NCI-H2171 (cell line): ENCODE measurements at regions not wholly inside any gene's neighbourhood (a gene's known extent, or its start where the extent isn't known, plus 50 kb on each side); places are given as distances from the start of the nearest gene placed in this dataset.
"Not testable (repeated sequence)": the region's sequence is repeated elsewhere in the genome, so short reads cannot be mapped to it uniquely, and the experiment has no call there.

Experiments
- DNase-seq: peaks from one replicate; lab custom pipeline; 2025; lab: John Stamatoyannopoulos, UW

GRCh38 chr4:107562316-107562715 lies 157.7 kb downstream of the PAPSS1 start:
- DNase-seq = no peak

- no peak for DNase-seq
These were observed 158.6 kb downstream of the PAPSS1 start for GRCh38 chr4:107561481-107561880.

- no peak for DNase-seq
These were observed 160.4 kb downstream of the PAPSS1 start for GRCh38 chr4:107559653-107560052.

GRCh38 chr4:107552306-107552705 lies 167.7 kb downstream of the PAPSS1 start:
- no peak for DNase-seq

GRCh38 chr4:107548211-107548905 lies 171.7 kb downstream of the PAPSS1 start:
- no peak for DNase-seq

- no peak for DNase-seq
These were observed 173.4 kb downstream of the PAPSS1 start for GRCh38 chr4:107546638-107547037.

- no peak for DNase-seq
These were observed 178.5 kb downstream of the PAPSS1 start for GRCh38 chr4:107541511-107541910.

- DNase-seq = no peak
These were observed 188.1 kb downstream of the PAPSS1 start for GRCh38 chr4:107531927-107532326.

GRCh38 chr4:107520368-107520767 lies 199.7 kb downstream of the PAPSS1 start:
- no peak for DNase-seq

- no peak for DNase-seq
These were observed 201.0 kb downstream of the PAPSS1 start for GRCh38 chr4:107519053-107519452.

GRCh38 chr4:107518076-107518475 lies 202.0 kb downstream of the PAPSS1 start:
- no peak for DNase-seq

GRCh38 chr4:107512549-107512948 lies 207.5 kb downstream of the PAPSS1 start:
- DNase-seq = no peak

- DNase-seq = no peak
These were observed 210.4 kb downstream of the PAPSS1 start for GRCh38 chr4:107509615-107510014.

- DNase-seq = no peak
These were observed 219.5 kb downstream of the PAPSS1 start for GRCh38 chr4:107500551-107500950.

GRCh38 chr4:107497054-107497453 lies 223.0 kb downstream of the PAPSS1 start:
- no peak for DNase-seq

- DNase-seq = no peak
These were observed 227.5 kb downstream of the PAPSS1 start for GRCh38 chr4:107492566-107492965.

GRCh38 chr4:107490116-107490515 lies 229.9 kb downstream of the PAPSS1 start:
- DNase-seq = no peak

- DNase-seq = not testable (repeated sequence)
These were observed 236.4 kb downstream of the PAPSS1 start for GRCh38 chr4:107483621-107484020.

- no peak for DNase-seq
These were observed 237.5 kb downstream of the PAPSS1 start for GRCh38 chr4:107482546-107482945.

GRCh38 chr4:107478327-107478980 lies 241.6 kb downstream of the PAPSS1 start:
- DNase-seq = no peak

GRCh38 chr4:107473126-107473525 lies 246.9 kb downstream of the PAPSS1 start:
- no peak for DNase-seq

- DNase-seq = no peak
These were observed 247.6 kb downstream of the PAPSS1 start for GRCh38 chr4:107472265-107472948.

- DNase-seq = no peak
These were observed 249.9 kb downstream of the PAPSS1 start for GRCh38 chr4:107470173-107470572.
